Stimulated activated CD4-positive, alpha-beta T cell treated with anti-CD3 and anti-CD28 coated beads, Interleukin-2, amount 100 ng/mL, for 48 hours (primary cell): ENCODE measurements at regions not wholly inside any gene's neighbourhood (a gene's known extent, or its start where the extent isn't known, plus 50 kb on each side); places are given as distances from the start of the nearest gene placed in this dataset.

ENCODE experiments used
- DNase-seq, 2 donors: peaks; one replicate each; pipeline ENCODE4 v3.0.0-alpha.2; 2020

DNA sequence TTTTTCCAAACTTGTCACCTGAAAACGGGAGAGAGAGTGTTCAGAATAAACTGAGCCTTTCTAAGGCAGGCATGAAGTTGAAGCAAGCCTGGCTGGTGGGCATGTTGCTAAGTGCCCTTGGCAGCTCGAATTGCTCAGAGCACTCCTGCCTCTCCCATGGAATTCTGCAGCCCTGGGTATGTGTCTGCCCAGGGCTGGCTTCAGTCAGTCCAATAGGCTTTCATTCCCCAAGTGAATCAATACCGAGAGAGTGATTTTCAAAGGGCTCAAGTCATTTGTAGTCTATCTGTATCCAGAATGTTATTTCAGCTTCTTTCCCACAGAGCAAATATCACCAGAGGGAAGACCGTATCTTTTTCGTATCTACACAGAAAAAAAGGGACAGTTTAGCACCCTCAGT lies 415.5 kb upstream of the COBL start:
- DNase-seq, result no peak

DNA sequence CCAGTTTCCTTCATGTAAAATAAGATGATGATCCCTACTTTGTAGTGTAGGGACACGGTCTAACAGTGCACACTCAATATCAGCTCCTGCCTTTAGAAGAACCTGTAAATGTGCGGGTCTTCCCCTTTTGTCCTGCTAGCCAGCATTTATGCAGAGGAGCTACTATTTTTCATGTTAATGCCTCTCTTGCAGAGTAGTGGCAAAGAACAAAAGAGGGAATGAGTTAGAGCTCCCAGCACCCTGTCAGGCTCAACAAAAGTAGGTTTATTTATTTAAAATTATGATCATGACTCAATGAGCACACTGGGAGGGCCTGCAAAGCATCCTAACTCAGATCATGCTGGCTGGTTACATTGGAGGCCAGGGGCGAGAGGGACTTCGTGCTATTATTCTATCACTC lies 414.5 kb upstream of the COBL start:
- no peak for DNase-seq

DNA sequence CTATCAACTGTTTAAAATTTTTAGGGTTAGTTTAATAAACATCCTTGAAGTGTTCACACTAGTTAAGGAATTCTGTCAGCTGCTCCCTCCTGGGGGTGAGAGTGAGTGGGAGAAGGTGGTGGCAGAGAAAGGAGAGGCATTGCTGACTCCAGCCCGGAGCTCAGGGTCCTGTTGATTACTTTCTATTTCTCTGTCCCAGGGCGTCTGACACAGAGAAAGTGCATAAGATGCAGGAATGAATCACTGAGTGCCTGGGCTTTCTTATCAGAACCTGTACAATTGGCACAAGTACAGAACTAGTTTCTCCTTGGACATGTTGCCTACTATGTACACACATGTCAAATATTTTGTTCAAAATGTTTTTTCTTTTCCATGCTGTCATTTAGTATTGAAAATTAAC lies 410.8 kb upstream of the COBL start:
- DNase-seq, result no peak

DNA sequence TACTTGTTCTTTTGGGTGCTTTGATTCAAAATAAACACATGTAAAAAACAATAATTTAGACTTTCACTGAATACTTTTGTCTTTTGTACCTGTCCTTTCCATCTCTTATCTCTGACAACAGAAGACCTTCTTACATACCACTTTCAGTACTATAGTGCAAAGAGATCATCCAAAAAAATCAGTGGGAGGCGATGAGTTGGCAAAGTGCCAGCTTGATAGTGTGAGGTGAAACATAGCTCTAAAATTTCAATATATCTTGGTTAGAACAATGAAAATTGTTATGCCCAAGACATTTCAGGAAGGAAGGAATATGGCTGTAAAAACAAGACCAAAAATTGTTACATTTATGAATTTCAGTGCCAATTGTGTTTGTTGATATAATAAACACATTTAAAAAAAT lies 390.2 kb upstream of the COBL start:
- DNase-seq, result no peak

DNA sequence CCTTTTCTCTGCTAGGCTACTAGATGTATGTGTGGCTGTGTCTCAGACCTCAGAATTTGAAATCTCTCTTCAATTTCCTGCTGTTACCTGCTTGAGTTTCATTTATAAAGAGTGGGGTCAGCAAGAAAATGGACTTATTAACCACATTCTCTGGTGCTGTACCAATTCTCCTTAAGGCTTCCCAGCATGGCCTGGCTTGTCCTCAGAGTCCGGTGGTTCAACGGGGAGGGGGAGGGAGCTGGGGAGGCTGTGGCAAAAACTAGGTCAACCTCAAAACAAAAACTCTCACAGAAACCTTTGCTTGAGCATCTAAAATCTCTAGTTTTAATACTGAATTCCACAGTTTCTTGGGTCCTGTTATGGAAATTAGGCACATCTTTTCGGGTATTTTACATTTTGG lies 389.1 kb upstream of the COBL start:
- no peak for DNase-seq

DNA sequence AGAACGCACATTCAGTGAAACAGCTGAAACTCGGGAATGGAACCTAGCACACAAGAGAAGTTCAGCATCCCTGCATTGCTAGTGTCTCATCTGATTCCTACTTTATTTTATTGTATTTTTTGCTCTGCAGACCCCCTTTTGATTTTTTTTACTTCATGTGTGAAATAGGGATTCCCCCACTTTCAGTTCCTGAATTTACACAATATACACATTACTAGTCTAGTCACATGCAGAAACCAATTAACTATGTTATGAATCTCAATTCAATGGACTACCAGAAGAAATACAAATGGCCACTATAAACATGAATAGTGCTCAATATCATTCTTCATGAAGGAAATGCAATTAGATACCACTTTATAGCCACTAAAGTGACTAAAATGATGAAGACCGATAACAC lies 386.1 kb upstream of the COBL start:
- no peak for DNase-seq

DNA sequence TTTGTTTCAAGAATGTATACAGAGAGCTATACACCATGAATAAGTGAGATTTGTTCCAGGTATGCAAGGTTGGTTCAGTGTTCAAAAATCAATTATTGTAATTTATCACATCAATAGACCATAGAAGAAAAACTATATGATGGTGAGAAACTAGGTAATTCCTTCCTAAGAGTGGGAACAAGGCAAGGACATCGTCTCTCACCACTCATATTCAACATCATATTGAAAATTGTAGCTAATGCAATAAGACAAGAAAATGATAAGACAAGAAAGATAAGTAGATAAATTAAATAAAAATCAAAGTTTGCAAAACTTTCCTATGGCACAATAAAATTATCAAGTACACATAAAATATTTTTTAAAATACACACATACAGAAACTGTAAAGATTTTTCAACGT lies 385.3 kb upstream of the COBL start:
- DNase-seq, result no peak

DNA sequence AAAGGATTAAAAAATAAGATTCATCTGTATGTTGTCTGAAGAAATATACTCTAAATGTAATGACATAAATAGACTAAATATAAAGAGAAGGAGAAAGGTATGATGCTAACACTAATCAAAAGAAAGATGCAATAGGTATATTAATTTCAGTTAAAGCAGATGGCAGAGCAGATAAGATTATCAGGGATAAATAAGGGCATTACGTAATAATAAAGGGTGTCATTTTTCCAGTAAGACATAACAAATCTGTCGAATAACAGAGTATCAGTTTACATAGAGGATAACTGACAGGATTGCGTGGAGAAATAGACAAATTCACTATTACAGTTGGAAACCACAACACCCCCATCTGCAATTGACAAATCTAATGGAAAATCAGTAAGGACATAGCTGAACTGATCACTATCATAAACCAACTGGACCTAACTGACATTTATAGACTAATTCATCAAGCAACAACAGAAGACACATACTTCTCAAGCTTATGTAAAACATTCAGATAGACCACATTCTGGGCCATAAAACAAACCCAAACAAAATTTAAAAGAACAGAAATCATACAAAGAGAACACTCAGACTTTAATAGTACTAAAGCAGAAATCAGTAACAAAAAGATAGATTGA lies 384.1 kb upstream of the COBL start:
- DNase-seq, result no peak

DNA sequence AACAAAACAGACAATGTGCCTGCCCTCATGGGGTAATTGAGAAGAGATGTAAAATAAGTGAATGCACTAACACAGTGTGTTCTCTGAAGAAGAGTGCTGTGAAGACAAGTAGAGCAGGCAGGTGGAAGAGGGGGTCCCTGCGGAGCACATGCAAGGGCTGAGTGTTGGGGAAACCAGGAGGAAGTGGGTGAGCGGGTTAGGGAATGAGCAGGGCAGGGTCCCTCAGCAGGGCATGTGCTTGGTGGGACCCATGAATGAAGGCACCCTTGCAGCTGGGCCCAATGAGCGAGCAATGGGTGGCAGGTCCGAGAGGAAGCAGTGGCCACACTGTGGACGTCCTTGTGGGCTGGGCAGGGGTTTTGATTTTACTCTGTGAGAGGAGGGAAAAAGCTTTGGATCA lies 376.6 kb upstream of the COBL start:
- no peak for DNase-seq

DNA sequence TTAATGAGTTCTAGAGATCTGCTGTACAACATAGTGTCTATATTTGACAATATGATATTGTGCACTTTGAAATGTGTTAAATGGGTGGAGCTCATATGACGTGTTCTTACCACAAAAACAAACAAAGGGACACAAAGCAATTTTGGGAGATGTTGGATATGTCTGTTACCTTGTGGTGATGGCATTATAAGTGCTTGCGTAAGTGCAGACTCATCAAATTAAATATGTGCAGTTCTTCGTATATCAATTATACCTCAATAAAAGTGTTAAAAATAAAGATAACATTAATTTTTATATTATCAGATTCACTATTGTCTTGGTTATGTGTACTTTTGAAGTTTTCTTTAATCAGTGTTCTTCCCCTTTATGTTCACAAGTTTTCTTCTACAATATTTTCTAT lies 372.9 kb upstream of the COBL start:
- no peak for DNase-seq

DNA sequence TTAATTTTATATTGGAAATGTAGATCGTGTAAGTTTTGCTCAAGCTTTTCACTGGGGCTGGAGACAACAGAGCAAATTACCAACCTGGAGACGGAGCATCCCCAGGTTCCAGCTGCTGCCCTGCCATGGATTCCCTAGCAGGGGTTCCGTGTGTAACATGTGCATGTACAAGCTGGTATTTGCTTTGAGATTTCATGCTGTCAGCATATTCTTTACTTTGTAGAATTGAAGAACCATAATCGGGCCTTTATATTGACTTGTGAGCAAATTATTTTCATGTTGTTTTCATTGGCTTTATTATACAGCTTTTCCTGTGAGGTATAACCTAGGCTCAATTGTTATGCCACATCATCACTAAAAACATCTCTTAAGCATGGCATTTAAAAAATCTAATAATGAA lies 369.2 kb upstream of the COBL start:
- DNase-seq, result no peak

DNA sequence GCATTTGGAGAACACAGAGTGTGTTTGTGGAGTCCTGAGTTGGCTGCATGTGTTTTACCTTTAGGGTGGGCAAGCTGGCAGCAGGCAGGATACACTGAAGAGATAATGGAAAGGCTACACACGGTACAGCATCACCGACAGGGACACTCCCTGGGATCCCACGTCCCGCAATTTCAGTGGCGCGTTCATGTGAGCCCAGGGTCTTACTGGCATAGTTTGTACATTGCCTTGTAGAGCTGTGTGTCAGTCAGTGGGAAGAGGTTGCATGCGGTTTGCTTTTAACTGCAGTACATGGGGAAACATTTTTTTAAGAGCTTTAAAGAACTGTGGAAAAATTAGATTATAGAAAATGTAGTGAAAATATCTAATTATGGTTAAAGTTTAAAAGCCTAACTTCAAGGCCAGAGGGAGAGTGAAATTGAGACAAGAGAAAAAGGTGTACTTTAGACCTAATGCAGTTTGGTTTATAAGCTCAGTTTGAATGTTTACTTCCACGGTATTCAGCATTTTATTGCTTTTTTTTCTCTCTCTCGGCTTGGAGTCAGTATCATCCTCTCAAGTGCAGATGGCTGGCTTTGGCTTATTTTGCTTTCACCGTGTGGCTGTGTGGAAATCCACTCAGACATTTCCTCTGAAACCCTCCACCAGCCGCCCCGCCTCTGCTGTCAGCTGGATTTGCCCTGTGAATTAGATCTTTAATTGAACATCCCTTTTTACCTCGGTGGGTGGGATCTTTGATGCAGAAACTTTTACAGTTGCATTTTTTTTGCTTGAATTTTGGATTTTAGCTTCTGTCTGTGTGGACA lies 364.2 kb upstream of the COBL start:
- no peak for DNase-seq

DNA sequence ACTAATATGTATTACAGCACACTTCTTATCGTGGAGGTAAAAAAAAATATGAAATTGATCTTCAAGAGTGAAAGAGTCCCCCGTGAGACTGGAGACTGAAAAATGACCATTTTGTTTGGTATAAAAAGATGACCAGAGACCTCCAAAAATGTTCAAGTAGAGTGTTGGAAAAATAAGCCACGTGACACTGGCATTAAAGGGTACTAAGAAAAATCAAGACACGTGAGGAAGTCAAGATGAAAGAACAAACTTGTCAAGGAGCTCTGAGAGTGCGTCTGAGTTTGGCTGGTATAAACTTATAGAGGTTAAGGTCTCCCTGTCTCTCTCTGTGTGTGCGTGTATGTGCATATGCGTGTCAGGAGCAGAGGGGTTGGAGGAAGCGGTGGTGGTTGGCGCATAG lies 362.7 kb upstream of the COBL start:
- DNase-seq, result no peak

DNA sequence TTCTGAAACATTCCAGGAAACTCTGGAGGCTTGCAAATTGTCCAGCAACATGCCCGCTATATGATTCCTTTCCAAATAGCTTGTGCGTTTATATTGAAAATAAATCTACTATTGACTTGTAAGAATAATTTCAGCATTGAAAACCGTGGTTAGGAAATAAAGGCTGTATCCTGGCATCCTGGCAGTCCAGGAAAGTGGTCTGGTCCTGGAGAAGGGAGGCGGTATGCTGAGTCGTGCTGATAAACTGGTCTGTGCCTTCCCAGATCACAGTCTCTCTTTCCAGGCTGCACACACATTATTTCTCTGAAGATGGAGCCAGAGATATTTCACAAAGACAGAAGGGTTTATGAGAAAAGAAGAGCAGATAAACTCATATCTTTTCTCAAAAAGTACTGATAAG lies 350.1 kb upstream of the COBL start:
- DNase-seq, result no peak

DNA sequence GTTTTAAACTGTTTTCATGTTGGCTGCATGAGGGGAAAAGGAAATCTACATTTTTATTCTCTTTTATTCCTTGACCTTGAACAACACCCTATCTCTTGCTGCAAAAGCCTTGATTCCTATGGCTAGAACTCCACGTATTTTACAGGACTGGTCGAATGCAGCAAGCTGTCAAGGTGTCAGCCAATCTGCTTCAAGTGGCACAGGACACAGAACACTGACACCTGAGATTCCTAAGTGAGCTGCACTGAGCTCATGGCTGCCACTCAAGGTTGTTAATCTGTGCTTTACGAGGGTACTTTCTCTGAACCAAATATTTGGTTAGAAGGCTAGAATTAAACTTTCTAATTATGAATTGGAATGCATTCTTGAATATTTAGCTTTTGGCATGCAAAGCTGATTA lies 349.7 kb upstream of the COBL start:
- no peak for DNase-seq

DNA sequence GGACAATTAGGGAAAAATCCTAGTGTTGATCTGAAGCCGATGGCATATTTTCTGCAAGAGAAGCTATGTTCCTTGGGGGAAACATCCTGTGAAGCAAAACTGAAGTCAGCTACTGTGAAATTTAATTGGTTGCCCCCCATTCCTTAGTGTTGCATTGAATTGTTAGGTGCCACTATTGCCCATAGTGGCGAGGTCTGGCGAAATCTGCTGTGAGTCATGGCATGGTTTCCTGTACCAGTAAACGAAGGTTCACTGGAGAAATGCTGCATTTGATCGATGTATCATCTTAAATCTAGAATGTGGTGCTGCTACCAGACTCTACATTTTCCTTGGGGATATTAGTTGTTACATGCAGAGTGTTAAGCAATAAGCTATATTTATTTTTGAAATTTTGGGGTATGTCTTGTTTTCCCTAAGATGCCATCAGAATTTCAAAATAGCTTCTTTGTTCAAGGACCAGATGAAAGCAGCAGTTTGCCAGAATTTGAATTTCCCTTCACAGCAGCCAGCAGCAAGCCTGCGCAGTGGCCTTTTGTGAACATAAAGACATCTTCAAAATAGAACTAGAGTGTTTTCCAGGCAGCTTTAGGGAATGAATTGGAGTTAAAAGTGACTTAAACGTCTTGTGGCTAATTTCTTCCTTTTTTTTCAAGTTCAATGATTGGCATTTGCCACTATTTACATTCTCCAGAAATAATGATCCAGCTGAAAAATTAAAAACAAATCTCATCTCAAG lies 348.6 kb upstream of the COBL start:
- no peak for DNase-seq

DNA sequence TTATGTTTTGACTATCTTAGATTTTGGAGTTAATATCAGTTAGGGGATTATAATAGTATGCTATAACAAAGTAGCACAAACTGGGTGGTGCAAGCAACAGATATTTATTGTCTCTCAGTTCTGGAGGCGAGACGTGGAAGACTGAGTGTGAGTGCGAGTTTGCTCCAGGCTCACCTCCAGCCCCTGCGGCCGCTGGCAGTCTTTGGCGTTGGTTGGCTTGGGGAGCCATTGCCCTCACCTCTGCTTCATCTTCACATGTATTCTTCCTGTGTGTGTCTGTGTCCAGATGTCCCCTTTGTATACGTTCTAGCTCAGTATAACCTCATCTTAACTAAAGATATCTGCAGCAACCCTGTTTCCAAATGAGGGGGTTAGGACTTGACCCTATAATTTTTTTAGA lies 343.9 kb upstream of the COBL start:
- no peak for DNase-seq

DNA sequence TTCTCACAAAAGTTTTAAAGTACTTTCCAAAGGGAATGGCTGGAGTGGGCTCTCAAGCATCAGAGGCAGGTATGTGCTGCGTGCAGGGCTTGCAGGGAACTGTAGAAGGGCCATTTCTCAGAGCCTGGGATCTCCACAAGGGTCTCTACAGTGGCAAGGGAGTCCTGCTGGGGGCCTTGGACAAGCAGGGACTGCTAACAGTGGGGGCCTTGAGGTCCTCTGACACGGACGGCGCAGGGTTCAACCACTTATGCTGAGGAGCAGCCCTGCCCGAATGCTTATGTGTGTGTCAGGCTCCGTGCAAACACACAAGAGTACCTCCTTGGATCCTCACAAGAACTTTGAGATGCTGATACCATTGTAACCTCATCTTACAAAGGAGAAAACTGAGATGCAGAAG lies 342.1 kb upstream of the COBL start:
- DNase-seq, result no peak

DNA sequence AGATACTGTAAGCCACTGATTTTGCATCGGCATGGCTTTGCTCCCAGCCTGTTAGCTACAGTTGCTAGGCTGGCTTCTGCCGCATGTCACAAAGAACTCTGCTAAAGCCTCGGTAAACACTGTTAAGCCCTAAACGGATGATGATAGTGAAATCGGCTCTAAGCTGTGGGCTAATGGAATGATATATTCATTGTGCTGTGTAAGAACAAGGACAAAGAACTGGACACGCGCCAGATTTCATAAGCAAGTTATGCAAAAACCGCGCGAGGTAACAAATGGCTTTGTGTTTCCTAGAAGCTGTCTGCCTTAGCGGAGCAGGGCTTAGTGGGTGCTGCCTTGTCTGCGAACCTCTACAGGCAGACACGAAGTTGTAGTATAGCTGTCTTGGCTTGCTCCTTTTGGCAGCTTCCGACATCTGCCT lies 331.3 kb upstream of the COBL start:
- DNase-seq, result no peak

DNA sequence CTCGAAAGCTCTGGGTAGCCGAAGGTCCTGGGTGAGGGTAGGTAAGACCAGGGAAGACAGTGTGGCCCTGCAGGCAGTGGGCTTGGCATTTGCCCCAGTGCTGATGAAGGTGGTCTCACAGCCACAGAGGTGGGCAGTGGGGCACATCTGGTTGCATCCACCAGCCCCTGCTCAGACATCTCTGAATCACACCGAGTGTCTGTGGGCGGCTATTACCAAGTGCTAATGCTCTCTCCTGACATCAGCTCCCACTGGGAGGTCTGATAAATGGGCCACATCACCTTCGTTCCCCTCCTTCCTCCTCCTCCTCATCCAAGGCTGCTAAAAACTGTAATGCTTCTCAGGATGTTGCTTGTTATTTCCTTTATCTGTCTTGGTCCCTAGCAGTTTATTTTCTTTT lies 330.9 kb upstream of the COBL start:
- no peak for DNase-seq

DNA sequence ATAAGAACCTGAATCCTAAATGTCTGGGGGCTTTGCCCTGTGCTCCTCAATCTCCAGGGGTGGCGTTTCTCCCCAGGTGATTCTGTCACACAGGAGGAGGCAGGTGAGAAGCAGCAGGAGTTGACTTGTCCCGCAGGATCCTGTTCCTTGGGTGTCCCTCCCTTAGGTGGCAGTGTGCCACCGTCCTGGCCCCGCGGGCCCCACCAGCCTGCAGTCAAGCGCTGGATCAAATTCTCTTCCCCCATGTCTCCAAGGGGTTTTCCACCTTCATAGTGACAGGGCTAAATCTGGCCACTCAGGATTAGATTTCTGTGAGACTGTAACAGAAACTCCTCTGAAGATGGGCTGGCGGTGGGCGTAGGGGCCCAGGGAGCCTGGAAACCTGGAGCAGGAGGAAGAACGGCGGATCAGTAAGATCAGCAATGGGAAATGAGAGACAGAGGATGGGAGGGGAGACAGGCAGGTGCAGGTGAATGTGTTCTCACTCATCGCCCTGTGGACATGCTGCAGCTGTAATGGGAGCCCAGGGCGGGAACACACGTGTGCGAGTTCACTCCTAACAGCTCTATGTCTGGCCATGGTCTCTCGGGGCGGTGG lies 329.2 kb upstream of the COBL start:
- DNase-seq, result no peak

DNA sequence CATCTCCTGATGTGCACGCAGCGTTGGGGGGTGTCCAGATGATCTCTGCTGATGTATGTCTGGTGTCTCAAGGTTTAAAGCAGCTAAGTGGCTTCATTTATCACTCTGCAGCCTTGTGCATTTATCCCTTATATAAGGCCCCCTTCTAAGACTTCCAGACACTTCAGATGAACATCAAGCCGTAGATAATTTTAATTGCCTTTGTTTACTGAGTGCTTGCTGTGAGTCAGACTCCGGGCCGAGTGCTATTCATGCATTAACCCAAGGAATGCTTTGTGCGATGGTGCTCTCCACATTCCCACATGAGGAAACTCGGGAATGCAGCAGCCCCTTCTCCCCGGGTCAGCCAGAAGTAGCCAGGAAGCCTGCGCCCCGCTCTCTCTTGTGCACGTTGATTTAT lies 328.6 kb upstream of the COBL start:
- no peak for DNase-seq

DNA sequence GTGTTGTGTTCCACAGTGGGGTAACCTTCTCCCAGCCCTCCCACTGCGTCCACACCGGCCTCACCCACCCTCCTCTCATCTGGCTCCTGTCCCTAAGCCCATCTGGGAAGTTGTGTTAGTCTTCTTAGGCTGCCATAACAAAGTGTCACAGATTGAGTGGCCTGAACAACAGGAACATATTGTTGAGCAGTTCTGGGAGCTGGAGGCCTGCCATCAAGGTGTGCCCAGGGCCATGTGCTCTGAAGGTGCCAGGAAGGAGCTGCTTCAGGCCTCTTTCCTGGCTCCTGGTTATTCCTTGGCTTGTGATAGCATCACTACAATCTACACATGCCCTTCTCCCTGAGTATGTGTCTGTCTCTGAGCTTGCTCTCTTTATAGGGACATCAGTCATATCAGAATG lies 327.6 kb upstream of the COBL start:
- no peak for DNase-seq

DNA sequence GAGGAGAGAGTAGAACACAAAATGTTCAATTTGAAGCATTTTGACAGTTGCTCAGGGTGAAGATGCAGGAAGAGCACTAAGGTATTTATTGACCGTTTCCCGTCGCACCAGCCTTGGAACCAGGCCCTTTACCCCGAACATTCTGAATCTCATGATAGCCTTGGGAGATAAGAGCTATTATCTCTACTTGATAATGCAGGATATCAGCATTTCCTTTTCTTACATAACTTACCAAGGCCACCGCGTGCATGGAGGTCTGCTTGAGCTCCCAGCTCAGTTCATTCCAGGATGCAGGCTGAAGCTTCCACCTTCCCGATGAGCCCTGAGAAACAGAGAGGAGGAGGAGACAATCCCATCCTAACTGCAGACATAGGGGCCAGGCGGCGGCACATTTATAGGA lies 324.2 kb upstream of the COBL start:
- DNase-seq, result no peak
